ENCODE measurements at regions not wholly inside any gene's neighbourhood (a gene's known extent, or its start where the extent isn't known, plus 50 kb on each side); places are given as distances from the start of the nearest gene placed in this dataset.

DNA sequence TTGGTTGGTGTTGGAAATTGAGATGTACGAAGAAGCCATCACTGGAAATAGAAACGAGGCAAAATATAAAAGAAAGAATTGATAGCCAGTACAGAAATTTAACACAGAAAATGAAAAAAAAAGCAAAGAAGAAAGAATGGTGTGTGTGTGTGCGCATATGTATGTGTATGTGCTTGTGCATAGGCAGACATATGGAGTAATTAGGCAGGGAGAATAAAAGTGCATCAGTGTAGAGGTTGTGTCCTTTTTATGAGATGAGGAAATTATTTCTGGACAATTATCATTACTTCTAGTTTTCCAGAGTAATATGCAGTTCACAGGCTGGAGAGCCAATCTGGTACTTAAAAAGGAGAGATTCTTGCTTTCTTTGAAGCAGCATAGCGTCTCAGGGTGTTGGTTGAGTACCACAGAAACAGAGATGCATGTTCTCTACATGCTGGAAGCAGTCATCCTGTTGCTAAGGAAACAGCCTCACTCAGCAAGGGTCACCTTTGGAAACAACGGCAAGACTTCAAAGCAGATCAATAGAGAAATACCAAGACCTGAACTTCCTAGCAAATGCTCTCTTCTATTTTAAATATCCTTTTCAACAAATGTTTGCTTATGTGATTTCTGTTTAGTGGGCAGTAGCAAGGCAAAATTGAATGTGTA lies 172.7 kb downstream of the TAF11L14 start:
- TF ChIP-seq, protein P1, sequence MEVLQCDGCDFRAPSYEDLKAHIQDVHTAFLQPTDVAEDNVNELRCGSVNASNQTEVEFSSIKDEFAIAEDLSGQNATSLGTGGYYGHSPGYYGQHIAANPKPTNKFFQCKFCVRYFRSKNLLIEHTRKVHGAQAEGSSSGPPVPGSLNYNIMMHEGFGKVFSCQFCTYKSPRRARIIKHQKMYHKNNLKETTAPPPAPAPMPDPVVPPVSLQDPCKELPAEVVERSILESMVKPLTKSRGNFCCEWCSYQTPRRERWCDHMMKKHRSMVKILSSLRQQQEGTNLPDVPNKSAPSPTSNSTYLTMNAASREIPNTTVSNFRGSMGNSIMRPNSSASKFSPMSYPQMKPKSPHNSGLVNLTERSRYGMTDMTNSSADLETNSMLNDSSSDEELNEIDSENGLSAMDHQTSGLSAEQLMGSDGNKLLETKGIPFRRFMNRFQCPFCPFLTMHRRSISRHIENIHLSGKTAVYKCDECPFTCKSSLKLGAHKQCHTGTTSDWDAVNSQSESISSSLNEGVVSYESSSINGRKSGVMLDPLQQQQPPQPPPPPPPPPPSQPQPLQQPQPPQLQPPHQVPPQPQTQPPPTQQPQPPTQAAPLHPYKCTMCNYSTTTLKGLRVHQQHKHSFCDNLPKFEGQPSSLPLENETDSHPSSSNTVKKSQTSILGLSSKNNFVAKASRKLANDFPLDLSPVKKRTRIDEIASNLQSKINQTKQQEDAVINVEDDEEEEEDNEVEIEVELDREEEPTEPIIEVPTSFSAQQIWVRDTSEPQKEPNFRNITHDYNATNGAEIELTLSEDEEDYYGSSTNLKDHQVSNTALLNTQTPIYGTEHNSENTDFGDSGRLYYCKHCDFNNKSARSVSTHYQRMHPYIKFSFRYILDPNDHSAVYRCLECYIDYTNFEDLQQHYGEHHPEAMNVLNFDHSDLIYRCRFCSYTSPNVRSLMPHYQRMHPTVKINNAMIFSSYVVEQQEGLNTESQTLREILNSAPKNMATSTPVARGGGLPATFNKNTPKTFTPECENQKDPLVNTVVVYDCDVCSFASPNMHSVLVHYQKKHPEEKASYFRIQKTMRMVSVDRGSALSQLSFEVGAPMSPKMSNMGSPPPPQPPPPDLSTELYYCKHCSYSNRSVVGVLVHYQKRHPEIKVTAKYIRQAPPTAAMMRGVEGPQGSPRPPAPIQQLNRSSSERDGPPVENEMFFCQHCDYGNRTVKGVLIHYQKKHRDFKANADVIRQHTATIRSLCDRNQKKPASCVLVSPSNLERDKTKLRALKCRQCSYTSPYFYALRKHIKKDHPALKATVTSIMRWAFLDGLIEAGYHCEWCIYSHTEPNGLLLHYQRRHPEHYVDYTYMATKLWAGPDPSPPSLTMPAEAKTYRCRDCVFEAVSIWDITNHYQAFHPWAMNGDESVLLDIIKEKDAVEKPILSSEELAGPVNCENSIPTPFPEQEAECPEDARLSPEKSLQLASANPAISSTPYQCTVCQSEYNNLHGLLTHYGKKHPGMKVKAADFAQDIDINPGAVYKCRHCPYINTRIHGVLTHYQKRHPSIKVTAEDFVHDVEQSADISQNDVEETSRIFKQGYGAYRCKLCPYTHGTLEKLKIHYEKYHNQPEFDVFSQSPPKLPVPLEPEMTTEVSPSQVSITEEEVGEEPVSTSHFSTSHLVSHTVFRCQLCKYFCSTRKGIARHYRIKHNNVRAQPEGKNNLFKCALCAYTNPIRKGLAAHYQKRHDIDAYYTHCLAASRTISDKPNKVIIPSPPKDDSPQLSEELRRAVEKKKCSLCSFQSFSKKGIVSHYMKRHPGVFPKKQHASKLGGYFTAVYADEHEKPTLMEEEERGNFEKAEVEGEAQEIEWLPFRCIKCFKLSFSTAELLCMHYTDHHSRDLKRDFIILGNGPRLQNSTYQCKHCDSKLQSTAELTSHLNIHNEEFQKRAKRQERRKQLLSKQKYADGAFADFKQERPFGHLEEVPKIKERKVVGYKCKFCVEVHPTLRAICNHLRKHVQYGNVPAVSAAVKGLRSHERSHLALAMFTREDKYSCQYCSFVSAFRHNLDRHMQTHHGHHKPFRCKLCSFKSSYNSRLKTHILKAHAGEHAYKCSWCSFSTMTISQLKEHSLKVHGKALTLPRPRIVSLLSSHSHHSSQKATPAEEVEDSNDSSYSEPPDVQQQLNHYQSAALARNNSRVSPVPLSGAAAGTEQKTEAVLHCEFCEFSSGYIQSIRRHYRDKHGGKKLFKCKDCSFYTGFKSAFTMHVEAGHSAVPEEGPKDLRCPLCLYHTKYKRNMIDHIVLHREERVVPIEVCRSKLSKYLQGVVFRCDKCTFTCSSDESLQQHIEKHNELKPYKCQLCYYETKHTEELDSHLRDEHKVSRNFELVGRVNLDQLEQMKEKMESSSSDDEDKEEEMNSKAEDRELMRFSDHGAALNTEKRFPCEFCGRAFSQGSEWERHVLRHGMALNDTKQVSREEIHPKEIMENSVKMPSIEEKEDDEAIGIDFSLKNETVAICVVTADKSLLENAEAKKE (CRISPR knock-in tag; IDR thresholded peaks at IDR 0.05), result no peak
- TF ChIP-seq JUNB (IDR thresholded peaks at IDR 0.05; ENCODE audit: unreplicated experiment) (no peak), EZH2phosphoT487 (IDR thresholded peaks at IDR 0.05; ENCODE audit: unreplicated experiment) (no peak), STAT1 (IDR thresholded peaks at IDR 0.05; ENCODE audit: unreplicated experiment) (no peak), ZNF114 (CRISPR knock-in tag; IDR thresholded peaks at IDR 0.05) (no peak), POLR2AphosphoS5 (IDR thresholded peaks at IDR 0.05; ENCODE audit: low read depth) (no peak), ZNF331 (CRISPR knock-in tag; IDR thresholded peaks at IDR 0.05; ENCODE audit: low read depth) (no peak), CREB1 (CRISPR knock-in tag; IDR thresholded peaks at IDR 0.05; ENCODE audit: low read depth) (no peak), EZH2 (IDR thresholded peaks at IDR 0.05; ENCODE audit: low read depth, unreplicated experiment) (no peak), NANOG (IDR thresholded peaks at IDR 0.05; ENCODE audit: borderline replicate concordance) (no peak)
- TF ChIP-seq, protein P2, sequence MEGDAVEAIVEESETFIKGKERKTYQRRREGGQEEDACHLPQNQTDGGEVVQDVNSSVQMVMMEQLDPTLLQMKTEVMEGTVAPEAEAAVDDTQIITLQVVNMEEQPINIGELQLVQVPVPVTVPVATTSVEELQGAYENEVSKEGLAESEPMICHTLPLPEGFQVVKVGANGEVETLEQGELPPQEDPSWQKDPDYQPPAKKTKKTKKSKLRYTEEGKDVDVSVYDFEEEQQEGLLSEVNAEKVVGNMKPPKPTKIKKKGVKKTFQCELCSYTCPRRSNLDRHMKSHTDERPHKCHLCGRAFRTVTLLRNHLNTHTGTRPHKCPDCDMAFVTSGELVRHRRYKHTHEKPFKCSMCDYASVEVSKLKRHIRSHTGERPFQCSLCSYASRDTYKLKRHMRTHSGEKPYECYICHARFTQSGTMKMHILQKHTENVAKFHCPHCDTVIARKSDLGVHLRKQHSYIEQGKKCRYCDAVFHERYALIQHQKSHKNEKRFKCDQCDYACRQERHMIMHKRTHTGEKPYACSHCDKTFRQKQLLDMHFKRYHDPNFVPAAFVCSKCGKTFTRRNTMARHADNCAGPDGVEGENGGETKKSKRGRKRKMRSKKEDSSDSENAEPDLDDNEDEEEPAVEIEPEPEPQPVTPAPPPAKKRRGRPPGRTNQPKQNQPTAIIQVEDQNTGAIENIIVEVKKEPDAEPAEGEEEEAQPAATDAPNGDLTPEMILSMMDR (conservative IDR thresholded peaks at IDR 0.05; ENCODE audit: low read depth in 2 of 2), result no peak
- TF ChIP-seq, protein P3, sequence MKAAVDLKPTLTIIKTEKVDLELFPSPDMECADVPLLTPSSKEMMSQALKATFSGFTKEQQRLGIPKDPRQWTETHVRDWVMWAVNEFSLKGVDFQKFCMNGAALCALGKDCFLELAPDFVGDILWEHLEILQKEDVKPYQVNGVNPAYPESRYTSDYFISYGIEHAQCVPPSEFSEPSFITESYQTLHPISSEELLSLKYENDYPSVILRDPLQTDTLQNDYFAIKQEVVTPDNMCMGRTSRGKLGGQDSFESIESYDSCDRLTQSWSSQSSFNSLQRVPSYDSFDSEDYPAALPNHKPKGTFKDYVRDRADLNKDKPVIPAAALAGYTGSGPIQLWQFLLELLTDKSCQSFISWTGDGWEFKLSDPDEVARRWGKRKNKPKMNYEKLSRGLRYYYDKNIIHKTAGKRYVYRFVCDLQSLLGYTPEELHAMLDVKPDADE (IDR thresholded peaks at IDR 0.05), result no peak
- TF ChIP-seq, protein P4, sequence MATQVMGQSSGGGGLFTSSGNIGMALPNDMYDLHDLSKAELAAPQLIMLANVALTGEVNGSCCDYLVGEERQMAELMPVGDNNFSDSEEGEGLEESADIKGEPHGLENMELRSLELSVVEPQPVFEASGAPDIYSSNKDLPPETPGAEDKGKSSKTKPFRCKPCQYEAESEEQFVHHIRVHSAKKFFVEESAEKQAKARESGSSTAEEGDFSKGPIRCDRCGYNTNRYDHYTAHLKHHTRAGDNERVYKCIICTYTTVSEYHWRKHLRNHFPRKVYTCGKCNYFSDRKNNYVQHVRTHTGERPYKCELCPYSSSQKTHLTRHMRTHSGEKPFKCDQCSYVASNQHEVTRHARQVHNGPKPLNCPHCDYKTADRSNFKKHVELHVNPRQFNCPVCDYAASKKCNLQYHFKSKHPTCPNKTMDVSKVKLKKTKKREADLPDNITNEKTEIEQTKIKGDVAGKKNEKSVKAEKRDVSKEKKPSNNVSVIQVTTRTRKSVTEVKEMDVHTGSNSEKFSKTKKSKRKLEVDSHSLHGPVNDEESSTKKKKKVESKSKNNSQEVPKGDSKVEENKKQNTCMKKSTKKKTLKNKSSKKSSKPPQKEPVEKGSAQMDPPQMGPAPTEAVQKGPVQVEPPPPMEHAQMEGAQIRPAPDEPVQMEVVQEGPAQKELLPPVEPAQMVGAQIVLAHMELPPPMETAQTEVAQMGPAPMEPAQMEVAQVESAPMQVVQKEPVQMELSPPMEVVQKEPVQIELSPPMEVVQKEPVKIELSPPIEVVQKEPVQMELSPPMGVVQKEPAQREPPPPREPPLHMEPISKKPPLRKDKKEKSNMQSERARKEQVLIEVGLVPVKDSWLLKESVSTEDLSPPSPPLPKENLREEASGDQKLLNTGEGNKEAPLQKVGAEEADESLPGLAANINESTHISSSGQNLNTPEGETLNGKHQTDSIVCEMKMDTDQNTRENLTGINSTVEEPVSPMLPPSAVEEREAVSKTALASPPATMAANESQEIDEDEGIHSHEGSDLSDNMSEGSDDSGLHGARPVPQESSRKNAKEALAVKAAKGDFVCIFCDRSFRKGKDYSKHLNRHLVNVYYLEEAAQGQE (IDR thresholded peaks at IDR 0.05; ENCODE audit: unreplicated experiment), result no peak
- no peak overlapping the region for H3K27ac Mint-ChIP-seq

More for the DNA sequence above, 172.7 kb downstream of the TAF11L14 start:
- Histone ChIP-seq H3K4me1 (ENCODE audit: insufficient read depth) (peaks cover 5% of the 10 kb centered on the region; the same call in 1 of the 2 replicates), H3K4me2 (no peak overlapping the region), H3K27me3 (ENCODE audit: insufficient read depth) (no peaks in the 10 kb centered on the region), H3K27ac (ENCODE audit: low read depth) (no peak overlapping the region), H3F3A (replicated peaks; ENCODE audit: low read depth) (no peaks in the 10 kb centered on the region), H3K4me3 (no peak overlapping the region), H4K20me1 (replicated peaks; ENCODE audit: insufficient read depth) (no peaks in the 10 kb centered on the region), H3K36me3 (ENCODE audit: insufficient read depth) (no peaks in the 10 kb centered on the region), H3K79me2 (replicated peaks; ENCODE audit: insufficient read depth) (no peaks in the 10 kb centered on the region), H2AFZ (no peak overlapping the region), H3K9me2 (ENCODE audit: insufficient read depth) (no peaks in the 10 kb centered on the region)
- no peak for ATAC-seq
- Mint-ChIP-seq H3K9me3 (no peaks in the 10 kb centered on the region), H3K36me3 (ENCODE audit: low read depth) (no peaks in the 10 kb centered on the region), H3K27me3 (ENCODE audit: insufficient read depth, low read depth, poor library complexity) (no peaks in the 10 kb centered on the region), H3K4me1 (peaks cover 17% of the 10 kb centered on the region; the same call in 2 of the 3 replicates), H3K4me3 (no peak overlapping the region)
- no peak for DNase-seq (ENCODE audit: low spot score)
